GM18907 (cell line): ENCODE measurements at regions not wholly inside any gene's neighbourhood (a gene's known extent, or its start where the extent isn't known, plus 50 kb on each side); places are given as distances from the start of the nearest gene placed in this dataset.

Experiments
- ATAC-seq: cut with Tn5 transposase; IDR thresholded peaks from one replicate; pipeline ENCODE4 v1.9.1; 2021; ENCODE audit warnings: mild to moderate bottlenecking, moderate library complexity; ENCODE audit not compliant: unreplicated experiment

DNA sequence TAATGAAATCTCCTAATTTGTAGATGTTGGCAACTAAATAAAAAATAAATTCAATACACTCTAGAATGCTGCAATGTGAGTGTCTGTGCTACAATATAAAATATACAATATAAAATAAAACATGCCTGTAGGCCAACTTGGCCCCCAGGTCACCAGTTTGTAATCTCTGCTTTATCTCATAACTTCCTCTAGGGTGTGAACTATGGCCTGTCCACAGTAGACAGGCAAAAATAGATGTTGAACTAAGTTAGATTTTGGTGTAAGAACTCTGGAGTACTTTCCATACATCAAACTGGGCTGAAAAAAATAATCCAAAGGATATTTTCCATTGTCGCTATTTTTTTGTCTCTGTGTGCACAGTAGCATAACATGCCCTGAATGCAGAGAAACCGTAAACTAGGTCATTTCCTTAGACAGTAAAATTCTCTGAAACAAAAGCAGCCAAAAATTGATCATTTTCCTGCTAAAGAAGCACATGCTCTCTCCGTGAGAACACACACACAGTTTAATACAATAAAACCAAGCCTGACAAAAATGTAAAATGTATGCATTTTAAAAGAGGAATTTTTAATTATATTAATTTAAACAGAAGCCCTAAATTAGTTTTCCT lies 98.5 kb upstream of the ZFP64 start:
- ATAC-seq = no peak

DNA sequence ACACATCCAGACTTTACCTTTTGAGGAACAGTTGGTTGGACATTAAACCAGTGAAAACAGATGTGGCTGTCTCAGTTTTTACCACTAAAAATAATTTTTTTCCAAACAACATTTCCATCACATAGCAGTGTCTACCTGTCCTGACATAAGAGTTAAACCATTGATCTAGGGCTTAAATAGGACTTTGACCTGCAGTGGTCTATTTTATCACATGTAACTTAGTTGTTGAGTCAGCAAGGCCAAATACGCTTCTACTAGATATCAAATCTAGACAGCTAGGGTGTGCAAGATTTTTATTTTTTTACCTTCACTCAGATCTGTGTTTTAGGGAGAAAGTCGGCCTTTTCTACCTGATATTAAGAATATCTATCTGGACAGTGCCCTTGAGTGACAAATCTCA lies 88.8 kb upstream of the ZFP64 start:
- ATAC-seq = no peak

DNA sequence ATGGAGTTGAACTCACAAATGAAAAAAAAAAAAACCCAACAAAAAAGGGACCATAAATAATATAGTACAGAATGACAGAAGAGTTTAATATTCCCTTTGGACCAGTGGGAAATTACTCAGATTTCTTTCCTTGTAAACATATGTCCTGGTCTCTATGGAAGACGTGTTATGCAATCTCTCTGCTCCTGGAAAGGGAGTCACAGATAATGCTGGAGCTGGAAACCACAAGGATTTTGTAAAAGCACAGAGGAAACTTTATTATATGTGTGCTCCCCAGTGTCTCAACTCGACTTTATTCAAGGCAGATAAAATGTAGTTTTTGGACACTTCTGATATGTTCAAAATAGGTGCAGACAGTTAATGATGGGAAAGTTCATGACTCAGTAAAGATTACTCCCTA lies 88.1 kb upstream of the ZFP64 start:
- ATAC-seq = no peak

DNA sequence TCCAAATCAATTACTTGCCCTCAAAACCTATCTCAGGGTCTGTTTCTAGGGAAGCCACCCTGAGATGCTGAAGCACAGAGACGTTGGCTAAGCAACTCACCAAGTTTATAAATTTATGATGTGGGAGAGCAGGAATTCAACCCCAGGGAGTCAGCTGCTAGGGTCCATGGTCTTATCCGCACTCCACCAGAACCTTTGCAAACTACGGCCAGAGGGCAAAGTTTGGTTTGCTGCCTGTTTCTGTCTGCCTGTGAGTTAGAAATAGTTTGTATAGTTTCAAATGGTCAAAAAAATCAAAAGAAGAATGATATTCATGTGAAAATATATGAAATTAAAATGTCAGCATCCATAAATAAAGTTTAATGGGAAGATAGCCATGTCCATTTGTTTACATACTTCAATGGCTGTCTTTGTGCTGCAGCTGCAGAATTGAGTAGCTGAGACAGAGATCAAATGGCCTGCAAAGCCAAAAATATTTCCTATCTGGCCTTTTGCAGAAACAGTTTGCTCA lies 83.7 kb upstream of the ZFP64 start:
- no peak for ATAC-seq

DNA sequence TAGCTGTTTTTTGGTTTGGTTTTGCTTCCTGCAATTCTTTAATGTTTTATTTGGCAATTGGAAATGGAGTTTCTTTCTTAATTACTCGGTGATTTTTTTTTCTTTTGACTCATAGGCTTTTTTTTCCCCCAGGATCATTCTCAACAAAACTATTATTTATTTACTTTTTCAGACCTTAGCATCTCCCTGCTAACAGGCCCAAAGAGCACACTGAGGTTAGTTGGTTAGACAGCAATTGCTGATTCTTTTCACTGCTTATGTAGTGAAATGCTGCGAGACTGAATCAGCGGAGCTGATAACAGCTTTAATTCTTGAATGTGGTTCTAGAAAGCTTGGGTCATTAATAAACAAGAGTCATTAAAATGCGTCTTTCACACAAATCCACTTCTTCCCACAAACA lies 79.1 kb upstream of the ZFP64 start:
- ATAC-seq = no peak

DNA sequence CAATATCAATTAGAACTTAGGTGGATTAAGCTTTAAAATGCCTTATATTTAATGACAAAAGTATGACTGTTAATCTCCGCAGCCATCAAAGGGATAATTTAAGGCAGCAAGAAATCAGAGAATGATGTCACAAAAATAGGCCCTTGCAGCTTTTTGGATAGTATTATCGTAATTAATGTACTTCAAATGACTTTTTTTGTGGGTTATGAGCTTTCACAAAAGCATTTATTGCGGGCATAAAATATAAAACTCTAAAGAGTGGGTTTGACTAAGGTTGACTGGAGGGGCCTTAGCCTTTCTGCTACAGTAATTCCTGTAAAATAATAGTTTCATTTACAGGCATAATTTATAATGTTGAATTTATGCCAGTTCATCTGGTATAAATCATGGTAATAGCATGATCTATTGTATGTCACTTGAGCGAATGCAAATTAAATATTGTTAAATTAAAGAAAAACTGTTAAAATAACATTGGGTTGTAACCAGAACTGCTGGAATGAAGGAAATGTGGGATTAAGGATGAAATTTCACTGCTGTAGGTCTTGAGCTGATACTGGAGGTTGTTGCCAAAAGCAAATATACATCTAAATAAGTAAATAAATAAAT lies 78.5 kb upstream of the ZFP64 start:
- ATAC-seq = no peak

DNA sequence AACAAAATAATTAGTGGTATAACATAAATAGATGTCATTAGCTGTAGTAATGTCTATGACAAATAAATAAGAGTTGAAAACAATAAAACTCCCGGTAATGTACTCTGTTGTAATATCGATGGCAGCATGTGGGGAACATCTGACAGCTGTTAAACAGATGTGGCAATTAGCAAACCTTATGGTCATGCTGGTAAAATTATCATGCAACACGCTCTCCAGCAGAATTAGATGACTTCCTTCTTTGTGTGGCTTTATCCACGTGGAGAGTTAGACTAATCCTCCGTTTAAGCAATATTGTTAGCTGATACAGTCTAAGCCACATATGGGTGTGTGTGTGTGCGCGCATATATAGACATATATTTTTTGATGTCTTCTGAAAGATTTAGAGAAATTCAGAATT lies 77.7 kb upstream of the ZFP64 start:
- no peak for ATAC-seq

DNA sequence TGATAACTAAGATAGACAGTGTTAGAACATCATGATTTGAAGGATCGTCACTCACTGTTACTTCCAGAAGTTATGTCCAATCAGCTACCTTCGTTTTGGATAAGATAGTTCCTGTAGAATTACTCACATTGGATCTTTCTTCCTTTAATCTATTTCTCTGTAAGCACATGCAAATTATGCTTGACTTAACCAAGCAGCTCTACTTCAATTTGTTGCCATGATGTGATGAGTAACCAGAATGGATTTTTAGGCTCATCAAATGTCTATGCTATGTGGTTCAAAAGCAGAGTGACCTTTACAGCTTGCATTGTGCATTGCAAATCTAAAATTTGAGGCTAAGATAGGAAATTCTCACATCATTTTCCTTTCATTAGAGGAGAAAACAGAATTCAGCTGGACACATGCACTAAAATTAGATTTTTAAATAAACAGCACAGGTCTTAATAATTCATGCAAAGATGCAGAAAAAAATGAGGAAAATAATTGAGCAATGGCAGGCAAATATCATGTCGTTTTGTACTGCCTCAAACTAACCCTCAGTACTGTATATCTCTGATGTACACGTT lies 76.7 kb upstream of the ZFP64 start:
- no peak for ATAC-seq

DNA sequence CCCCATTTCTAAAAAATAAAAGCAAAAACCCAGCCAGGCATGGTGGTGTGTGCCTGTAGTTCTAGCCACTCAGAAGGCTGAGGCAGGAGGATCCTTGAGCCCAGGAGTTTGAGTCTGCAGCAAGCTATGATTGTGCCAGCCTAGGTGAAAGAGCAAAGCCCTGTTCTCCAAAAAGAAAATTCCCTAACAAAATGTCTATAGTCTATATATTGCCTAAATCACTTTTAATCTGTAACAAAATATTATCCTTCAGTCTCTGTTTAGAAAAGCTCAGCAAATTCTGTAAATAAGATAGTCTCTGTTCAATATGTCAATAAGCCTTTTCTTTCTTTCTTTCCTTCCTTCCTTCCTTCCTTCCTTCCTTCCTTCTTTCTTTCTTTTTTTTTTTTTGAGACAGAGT lies 75.8 kb upstream of the ZFP64 start:
- no peak for ATAC-seq

DNA sequence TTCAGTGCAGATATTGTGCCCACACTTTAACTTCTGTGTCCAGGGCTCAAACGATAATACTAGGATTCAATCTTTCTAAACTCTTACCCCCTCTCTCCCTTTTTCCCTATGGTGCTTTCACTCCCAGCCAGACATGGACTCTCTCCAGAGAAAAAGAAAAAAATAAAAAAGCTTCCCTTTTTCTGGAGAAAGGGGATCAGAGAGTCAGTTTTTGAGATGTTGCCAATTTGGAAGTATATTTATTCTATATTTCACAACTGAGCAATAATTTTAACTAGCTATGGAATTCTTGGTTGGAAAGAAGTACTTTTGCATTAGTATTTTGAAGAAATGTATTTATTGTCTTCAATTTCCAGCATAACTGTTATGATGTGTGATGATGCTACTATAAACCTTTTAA lies 72.2 kb upstream of the ZFP64 start:
- ATAC-seq = no peak

DNA sequence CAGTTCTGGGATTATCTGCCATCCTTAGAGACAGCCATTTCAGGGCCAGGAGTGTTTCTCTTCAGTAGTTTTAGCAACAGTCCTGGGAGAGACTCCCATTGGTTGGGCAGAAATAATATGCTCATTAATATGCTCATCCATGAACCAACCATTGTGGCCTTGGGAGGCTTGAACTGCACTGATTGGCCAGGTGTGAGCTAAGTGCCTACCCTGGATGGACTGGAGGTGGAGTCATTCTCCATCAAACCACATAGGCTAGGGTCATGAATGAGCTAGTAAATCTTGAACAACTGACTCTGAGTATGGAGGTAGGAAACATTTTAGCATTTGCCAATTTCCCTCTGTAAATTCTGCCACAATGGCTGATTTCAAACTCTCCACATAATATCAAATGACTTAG lies 70.2 kb upstream of the ZFP64 start:
- no peak for ATAC-seq

DNA sequence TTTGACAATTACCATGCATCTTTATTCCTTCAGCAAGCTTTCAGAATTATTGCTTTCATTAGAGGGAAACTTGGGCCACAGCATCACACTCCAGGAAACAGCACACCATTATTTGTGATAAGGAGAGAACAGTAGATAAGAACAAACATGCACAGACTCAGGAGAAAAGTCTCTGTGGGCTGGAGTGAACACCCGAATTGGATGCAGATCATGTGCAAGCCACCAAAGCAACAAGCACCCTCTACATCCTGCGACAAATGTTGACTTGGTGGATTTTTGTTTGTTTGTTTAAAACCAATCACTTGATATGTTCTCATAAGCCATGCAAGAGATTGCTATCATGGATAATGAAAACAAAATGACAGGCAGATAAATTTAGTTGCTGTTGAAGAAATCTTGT lies 67.7 kb upstream of the ZFP64 start:
- no peak for ATAC-seq

DNA sequence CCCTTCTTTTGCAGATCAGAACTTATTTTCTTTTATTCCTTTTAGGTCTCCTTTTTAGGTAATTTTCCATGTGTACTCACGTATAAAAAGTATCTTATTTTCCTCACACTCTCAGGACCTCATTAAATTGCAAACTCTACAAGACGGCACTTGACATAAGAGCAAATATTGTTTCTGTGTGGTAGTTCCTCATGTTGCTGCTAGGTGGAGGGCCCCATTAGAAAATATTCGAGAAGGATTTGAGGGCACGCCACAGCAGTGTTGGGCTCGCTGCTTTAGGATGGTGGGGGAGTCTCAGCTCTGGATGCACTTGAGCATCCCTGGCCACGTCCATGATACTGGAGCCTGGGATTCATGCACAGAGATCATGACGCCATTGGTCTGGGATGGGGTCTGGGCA lies 64.9 kb upstream of the ZFP64 start:
- no peak for ATAC-seq

DNA sequence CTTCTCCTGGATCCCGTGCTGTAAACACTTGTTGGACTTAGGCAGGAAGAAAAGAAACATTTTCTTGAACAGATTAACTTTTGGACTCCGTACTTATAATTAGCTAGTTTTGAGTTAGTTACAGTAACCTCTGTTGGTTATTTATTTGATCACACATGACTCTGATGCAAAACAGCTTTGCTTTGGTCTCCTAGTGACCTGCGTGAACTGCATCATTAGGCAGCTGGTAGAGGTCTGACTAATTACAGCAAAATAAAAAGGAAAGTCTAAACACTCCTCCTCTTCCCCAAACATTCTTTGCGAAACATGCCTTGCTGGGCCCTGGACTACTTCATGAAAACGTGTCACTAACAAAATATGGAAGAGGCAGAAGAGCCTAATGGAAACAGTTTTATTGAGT lies 61.1 kb upstream of the ZFP64 start:
- no peak for ATAC-seq

DNA sequence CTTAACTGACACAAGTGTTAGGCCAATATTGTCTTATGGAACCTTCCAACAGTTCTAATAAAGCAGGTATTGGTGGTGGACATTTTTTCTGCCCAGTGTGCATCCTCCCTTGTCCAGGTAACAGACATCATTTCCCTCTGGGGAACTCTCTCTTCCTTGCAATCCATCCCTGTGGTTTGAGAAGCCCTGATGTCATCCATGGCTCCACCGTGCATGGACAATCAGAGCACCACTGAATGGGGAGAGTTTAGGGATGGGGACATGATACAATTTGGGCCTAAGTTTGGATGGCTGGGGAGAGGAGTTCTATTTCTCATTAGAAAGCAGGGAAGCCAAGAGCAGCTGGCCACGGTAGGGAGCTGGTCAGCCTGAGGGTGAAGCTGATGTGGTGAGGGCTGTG lies 60.2 kb upstream of the ZFP64 start:
- no peak for ATAC-seq

DNA sequence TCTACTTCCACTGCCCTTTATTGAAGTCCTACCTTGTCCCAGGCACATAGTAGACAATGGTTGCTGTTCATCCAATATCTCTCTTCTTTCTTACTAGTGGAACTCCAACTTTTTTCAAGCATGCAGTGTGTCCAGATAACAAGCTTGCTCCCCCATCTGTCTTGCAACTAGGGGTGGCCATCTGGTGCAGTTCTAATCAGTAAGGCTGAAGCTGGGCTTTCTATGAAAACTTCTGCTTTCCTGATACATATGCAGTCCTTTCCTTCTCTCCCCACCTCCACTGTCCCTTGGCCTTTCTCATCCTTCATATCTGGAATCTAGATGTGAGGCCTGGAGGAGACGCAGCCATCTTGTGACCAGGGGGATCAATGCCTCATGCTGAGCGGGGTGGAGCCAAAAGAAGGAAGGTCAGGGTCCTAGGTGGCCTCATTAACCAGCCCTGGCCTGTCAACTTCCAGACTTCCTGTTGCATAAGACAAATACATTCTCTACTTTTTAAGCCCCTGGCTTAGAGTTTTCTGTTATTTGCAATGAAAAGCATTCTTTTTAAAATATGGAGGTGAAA lies 59.6 kb upstream of the ZFP64 start:
- no peak for ATAC-seq

DNA sequence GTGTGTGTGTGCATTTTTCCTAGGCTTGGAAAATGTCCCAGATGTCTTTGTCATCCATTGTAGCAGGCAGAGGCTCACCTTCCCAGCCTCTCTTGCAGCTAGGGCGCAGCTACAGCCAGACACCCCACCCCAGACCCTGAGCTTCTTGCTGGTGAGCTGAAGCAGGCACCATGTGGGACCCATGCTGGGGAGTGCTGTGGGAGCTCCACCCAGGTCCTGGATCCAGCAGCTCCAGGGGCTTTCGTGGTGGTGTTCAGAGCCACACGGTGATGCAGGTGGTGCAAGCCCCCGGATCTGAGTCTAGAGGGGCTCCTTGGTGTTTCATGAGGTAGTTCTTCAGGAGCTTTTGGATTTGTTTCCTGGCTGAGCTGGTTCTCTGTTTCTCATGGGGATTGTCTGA lies 56.0 kb upstream of the ZFP64 start:
- no peak for ATAC-seq

DNA sequence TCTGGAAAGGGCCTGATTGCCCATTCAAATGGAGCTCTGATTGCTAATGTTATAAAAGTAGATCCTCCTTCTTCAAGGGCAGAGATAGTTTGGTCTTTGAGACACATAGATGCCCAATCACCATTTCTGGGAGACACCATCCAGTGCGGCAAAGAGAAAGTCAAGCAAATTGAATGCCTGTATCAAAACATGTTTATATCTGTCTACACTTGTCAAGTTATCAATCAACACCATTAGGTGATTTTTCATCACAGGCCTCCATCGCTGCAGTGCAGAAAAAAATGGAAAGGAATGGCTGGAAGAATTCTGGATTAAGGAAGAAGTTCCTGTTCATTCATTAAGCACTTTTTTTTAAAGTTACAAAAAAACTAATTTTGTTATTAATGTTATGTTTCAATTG lies 54.8 kb upstream of the ZFP64 start:
- no peak for ATAC-seq

DNA sequence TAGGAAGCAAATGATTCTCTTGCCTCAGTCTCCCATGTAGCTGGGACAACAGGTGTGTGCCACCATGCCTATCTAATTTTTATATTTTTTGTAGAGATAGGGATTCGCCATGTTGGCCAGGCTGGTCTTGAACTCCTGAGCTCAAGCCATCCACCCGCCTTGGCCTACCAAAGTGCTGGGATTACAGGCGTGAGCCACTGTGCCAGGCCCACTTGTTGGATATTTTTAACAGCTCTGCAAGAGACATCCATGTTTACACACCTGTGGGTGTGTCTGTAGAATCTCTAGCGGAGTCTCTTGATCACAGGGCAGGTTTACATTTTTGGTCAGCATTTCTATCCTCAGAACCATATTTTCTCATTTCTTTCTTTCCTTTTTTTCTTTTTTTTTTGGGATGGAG lies 53.1 kb upstream of the ZFP64 start:
- ATAC-seq = no peak

DNA sequence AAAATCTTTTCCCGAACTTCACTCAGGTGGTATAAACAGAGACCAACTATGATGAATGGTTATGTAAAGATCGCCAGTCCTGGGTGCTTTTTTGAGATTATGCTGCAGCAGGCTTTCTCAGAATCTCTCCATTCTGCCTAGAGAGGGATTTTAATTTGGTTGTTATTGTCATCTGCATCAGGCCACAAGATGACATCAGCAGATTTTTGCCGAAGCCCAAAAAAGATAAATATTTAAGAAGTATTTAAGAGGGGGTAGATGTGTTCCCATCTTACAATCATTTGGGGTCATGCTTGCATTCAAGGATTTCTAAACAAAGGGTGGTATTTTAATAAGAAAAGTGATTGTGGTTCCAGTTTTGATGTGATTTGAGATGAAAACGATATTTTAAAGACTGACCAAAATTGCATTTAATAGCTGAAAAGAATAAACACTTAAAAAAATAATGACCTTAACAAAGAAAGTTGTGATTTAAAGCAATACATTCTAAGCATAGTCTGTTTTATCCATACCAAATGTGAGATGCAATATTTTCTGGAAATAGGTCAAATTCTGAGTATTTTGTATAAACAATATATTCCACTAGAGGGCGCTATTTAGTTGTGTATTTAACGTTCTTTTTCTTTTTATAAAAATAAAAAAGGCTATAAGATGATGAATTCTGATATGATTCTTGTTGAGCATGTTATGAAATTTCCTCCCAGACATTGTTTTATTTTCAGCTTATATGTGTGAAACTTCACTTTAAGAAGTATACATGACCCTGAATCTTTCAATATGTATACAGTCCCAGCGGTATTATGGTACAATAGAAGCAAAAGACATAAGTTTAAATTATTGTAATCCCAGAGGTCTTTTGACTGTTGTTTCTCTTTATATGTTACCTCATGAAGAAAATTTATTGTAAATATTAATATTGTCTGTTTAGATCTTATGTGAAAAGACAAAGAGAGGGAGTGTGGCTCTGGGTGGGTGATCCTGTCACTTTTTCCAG lies 51.0 kb upstream of the ZFP64 start:
- ATAC-seq = no peak
